ENCODE measurements at regions not wholly inside any gene's neighbourhood (a gene's known extent, or its start where the extent isn't known, plus 50 kb on each side); places are given as distances from the start of the nearest gene placed in this dataset.

DNA sequence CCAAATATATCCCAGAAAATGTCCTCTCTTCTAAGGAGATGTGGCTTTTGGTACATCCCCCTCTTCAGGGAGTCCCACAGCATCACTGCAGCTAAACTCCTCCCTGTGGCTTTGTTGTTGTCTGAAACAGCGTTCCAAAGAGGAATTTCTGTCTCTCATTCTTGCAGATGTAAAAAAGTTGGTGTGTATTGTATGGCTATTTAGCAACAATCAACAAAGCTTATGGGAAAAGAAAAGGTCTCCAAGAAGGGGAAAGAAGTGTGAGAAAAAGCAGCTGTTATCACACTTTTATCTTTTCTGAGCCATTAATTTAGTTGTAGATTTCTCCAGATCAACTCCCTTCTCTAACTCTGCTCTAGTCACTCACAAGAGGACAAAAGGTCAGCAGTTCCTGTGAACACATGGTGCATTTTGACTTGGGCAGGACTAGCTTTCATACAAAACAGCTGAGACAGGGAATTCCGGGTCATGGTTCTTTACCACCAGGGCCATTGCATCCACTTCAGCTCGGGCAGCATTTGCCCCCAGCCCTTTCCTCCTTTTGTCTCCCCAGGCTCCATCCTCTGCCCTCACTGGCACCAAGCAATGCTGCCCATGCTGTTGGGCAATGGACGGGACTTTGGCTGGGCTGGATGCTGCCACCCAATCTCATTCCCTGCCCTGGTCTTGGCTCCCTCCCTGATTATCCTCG, 184.7 kb downstream of the TMX1 start:
- no peak for TF ChIP-seq PRDM1 (tag by site-specific recombination; IDR thresholded peaks at IDR 0.05)
- no peak for TF ChIP-seq ZNF174 (tag by site-specific recombination; IDR thresholded peaks at IDR 0.05)
- TF ChIP-seq ZNF221 (tag by site-specific recombination; IDR thresholded peaks at IDR 0.05; ENCODE audit: borderline replicate concordance) = no peak
- TF ChIP-seq, protein P1, sequence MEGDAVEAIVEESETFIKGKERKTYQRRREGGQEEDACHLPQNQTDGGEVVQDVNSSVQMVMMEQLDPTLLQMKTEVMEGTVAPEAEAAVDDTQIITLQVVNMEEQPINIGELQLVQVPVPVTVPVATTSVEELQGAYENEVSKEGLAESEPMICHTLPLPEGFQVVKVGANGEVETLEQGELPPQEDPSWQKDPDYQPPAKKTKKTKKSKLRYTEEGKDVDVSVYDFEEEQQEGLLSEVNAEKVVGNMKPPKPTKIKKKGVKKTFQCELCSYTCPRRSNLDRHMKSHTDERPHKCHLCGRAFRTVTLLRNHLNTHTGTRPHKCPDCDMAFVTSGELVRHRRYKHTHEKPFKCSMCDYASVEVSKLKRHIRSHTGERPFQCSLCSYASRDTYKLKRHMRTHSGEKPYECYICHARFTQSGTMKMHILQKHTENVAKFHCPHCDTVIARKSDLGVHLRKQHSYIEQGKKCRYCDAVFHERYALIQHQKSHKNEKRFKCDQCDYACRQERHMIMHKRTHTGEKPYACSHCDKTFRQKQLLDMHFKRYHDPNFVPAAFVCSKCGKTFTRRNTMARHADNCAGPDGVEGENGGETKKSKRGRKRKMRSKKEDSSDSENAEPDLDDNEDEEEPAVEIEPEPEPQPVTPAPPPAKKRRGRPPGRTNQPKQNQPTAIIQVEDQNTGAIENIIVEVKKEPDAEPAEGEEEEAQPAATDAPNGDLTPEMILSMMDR (tag by site-specific recombination; IDR thresholded peaks at IDR 0.05) = no peak
- TF ChIP-seq ZBTB21 (tag by site-specific recombination; IDR thresholded peaks at IDR 0.05) = no peak
- TF ChIP-seq WT1 (tag by site-specific recombination; IDR thresholded peaks at IDR 0.05) = no peak
